ENCODE measurements at regions not wholly inside any gene's neighbourhood (a gene's known extent, or its start where the extent isn't known, plus 50 kb on each side); places are given as distances from the start of the nearest gene placed in this dataset.

GRCh38 chr13:65592731-65593130 lies 1637.4 kb downstream of the PCDH9 start:
- TF ChIP-seq ZNF776 (CRISPR knock-in tag; IDR thresholded peaks at IDR 0.05) (no peak), CBFB (CRISPR knock-in tag; IDR thresholded peaks at IDR 0.05) (no peak), TOE1 (CRISPR knock-in tag; IDR thresholded peaks at IDR 0.05) (no peak), TAF1 (CRISPR knock-in tag; IDR thresholded peaks at IDR 0.05) (no peak), TCF7 (IDR thresholded peaks at IDR 0.05; ENCODE audit: low read depth) (no peak), HBP1 (CRISPR knock-in tag; IDR thresholded peaks at IDR 0.05; ENCODE audit: low read depth) (no peak), KLF6 (CRISPR knock-in tag; IDR thresholded peaks at IDR 0.05) (no peak), ZNF674 (CRISPR knock-in tag; IDR thresholded peaks at IDR 0.05; ENCODE audit: low read depth) (no peak), TCF7L2 (IDR thresholded peaks at IDR 0.05; ENCODE audit: low read depth, low read length) (no peak), CTCF (CRISPR knock-in tag; IDR thresholded peaks at IDR 0.05) (no peak), ZNF563 (CRISPR knock-in tag; IDR thresholded peaks at IDR 0.05) (no peak), POLR2A (IDR thresholded peaks at IDR 0.05; ENCODE audit: insufficient read depth in 1 of 2, low read depth in 2 of 2, low read length in 2 of 2) (no peak), SMC3 (IDR thresholded peaks at IDR 0.05; ENCODE audit: low read length) (no peak)
- TF ChIP-seq, protein P1, sequence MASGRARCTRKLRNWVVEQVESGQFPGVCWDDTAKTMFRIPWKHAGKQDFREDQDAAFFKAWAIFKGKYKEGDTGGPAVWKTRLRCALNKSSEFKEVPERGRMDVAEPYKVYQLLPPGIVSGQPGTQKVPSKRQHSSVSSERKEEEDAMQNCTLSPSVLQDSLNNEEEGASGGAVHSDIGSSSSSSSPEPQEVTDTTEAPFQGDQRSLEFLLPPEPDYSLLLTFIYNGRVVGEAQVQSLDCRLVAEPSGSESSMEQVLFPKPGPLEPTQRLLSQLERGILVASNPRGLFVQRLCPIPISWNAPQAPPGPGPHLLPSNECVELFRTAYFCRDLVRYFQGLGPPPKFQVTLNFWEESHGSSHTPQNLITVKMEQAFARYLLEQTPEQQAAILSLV (CRISPR knock-in tag; IDR thresholded peaks at IDR 0.05; ENCODE audit: borderline replicate concordance): no peak
